ENCODE measurements at regions not wholly inside any gene's neighbourhood (a gene's known extent, or its start where the extent isn't known, plus 50 kb on each side); places are given as distances from the start of the nearest gene placed in this dataset.

- H3K4me3 ChIP-seq (ENCODE audit: control insufficient read depth, low read depth, low read length), result no peak overlapping the region
- DNase-seq (ENCODE audit: low read depth), result no peak
- no peak for TF ChIP-seq CTCF (conservative IDR thresholded peaks at IDR 0.05; ENCODE audit: control insufficient read depth, insufficient read depth, low read depth, low read length)
These were observed 93.0 kb upstream of the DKK2 start for GRCh38 chr4:107129076-107129475.

GRCh38 chr4:107128116-107128515 is 92.0 kb upstream of the DKK2 start:
- no peak for TF ChIP-seq CTCF (conservative IDR thresholded peaks at IDR 0.05; ENCODE audit: control insufficient read depth, insufficient read depth, low read depth, low read length)
- H3K4me3 ChIP-seq (ENCODE audit: control insufficient read depth, low read depth, low read length), result no peak overlapping the region
- no peak for DNase-seq (ENCODE audit: low read depth)

GRCh38 chr4:107125496-107125895 is 89.4 kb upstream of the DKK2 start:
- H3K4me3 ChIP-seq (ENCODE audit: control insufficient read depth, low read depth, low read length), result no peak overlapping the region
- no peak for TF ChIP-seq CTCF (conservative IDR thresholded peaks at IDR 0.05; ENCODE audit: control insufficient read depth, insufficient read depth, low read depth, low read length)
- peak; percentile 39 for DNase-seq (ENCODE audit: low read depth)

- no peak overlapping the region for H3K4me3 ChIP-seq (ENCODE audit: control insufficient read depth, low read depth, low read length)
- no peak for DNase-seq (ENCODE audit: low read depth)
- no peak for TF ChIP-seq CTCF (conservative IDR thresholded peaks at IDR 0.05; ENCODE audit: control insufficient read depth, insufficient read depth, low read depth, low read length)
These were observed 86.6 kb upstream of the DKK2 start for GRCh38 chr4:107122736-107123135.

GRCh38 chr4:107120661-107121060 is 84.5 kb upstream of the DKK2 start:
- peak; percentile 10 for DNase-seq (ENCODE audit: low read depth)
- no peak for TF ChIP-seq CTCF (conservative IDR thresholded peaks at IDR 0.05; ENCODE audit: control insufficient read depth, insufficient read depth, low read depth, low read length)
- no peak overlapping the region for H3K4me3 ChIP-seq (ENCODE audit: control insufficient read depth, low read depth, low read length)

- H3K4me3 ChIP-seq (ENCODE audit: control insufficient read depth, low read depth, low read length), result no peak overlapping the region
- no peak for TF ChIP-seq CTCF (conservative IDR thresholded peaks at IDR 0.05; ENCODE audit: control insufficient read depth, insufficient read depth, low read depth, low read length)
- no peak for DNase-seq (ENCODE audit: low read depth)
These were observed 81.6 kb upstream of the DKK2 start for GRCh38 chr4:107117726-107118125.

- no peak for TF ChIP-seq CTCF (conservative IDR thresholded peaks at IDR 0.05; ENCODE audit: control insufficient read depth, insufficient read depth, low read depth, low read length)
- peak; percentile 80 for DNase-seq (ENCODE audit: low read depth)
- no peak overlapping the region for H3K4me3 ChIP-seq (ENCODE audit: control insufficient read depth, low read depth, low read length)
These were observed 79.2 kb upstream of the DKK2 start for GRCh38 chr4:107115185-107115847.
